NCI-H1092 (cell line): ENCODE measurements at regions not wholly inside any gene's neighbourhood (a gene's known extent, or its start where the extent isn't known, plus 50 kb on each side); places are given as distances from the start of the nearest gene placed in this dataset.

Experiments used
- DNase-seq: peaks from one replicate; lab custom pipeline; 2025; lab: John Stamatoyannopoulos, UW

DNA sequence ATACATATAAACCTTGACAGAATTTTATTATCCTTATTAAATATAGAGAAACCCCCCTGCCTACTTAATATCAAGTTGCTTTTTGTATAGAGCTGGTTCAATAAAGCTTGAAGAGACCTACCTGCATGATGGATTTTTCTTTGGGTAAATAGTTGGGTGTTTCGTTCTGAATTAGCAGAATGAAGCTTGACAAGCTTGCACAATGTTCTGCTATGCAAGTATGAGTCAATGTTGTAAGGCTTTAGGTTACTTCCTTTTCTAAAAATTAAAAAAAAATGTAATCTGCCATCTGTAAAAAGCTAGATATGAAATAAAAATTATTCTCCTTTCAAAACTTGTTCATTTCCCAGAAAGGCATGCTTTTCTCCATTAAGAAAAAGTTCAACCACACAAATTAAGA, 1662.6 kb upstream of the SEL1L start:
- DNase-seq: no peak

DNA sequence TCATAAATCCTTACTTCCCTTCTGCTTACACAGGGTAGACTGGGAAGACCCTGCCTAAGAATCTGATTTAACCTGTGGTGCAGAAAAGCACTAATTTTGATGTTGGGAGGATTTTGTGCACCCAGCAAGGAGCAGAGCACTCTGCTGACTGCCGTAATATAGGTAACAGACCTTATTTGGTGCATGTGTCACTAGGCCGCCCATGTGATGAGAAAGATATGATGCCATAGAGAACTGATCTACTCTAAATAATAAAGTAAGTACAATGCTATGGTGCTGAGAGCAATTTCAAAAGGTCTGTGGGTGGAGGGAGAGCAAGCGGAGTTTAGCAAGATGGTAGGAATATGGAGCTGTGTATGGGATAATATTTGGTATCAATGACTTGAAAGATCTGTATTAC, 1663.6 kb upstream of the SEL1L start:
- no peak for DNase-seq

DNA sequence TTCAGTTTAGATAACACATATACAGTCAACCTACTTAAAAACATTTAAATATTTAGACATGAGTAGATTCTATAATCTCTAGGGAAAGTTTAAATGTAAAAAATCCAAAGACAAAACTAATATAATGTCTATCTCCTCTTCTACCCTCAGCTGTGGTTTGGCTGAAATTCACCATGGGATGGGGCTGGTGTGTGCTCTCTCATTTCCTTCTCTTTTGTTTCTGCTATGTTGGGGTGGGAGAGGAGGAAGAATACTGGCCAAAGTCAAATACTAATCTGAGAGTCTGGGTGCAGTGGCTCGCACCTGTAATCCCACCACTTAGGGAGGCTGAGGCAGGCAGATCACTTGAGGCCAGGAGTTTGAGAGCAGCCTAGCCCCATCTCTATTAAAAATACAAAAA, 1673.9 kb upstream of the SEL1L start:
- DNase-seq: no peak

DNA sequence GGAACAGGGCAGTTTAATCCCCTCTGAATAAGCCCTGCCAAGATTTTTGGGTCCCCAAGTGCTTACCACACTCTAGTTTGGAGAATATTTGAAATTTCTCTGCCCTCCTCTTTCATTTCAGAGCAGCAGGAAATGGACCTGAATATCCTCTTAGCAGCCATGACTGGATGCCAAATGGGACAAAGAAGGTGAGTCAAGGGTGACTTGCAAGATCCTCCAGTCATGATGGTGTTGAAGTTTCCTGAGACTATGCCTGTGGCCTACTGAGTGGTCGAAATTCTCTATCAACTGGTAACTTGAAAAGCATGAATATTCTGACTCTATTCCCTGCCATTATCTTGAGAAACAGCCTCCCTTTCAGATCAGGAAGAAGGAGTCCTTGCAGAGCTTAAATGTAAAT, 1674.7 kb upstream of the SEL1L start:
- DNase-seq: no peak

DNA sequence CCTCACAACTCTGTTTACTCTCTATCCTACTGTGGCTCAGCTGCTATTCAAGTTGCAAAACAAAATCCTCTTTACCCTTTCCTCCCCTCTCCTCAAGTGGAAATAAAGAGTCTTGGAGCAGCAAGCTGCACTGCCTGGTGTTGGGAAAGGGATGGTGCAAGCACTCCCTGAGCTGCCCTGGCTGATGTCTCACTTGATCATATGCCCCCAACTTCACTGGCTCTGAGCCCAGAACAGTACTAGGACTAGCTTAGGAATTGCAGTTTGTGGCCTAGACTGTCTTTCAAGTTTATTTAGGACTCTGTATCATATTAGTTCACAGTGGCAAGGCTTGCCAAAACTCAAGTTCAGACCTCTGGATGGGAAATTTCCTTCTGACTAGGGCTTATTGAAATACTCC, 1683.8 kb upstream of the SEL1L start:
- no peak for DNase-seq

DNA sequence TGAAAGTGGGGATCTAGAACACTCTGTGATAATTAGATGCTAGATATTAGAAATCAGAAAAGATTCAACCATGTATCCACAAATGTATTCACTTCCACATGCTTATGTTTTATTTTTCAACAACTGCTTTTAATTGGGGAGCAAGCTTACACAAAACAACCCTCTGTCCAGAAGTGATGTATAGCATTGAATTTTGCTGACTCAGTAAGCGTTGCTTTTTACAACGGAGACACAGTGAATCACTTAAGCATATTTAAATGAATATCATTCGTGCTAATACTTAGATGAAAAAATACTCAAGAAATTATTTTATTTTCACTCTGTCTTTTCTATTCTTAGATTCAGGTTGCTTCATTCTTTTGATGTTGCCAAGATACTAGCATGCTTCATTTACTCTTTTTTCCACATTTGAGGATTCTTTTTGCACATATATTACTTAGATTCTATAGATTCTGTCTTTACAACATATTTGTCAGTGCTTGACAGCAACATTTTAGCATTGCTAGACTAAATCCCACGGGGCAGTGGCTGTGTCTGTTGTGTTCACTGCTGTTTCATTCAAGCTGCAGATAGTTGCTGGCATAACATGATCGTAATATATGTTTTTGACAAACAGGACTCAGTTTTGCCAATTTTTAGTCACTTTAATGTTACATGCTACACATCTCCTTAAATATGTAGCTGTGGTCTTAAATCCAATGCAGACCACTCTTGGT, 1714.4 kb upstream of the SEL1L start:
- DNase-seq: no peak

DNA sequence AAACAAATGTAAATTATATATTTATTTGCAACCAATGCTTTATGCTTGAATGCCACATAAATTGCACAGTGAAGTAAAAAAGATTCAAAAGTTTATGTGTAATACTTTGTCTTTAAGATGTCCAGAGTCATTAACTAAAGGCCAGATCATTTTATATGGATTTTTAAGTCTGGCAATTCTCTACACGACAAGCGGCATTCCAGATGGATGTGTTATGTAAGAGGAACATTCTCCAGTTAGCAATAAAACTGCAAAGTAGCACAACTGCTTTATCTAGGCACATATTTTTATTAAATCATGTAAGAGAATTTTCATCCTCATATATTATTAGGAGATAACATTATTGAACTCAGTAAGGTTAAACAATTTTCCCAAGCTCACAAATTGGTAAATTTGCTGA, 1717.7 kb upstream of the SEL1L start:
- DNase-seq: no peak

DNA sequence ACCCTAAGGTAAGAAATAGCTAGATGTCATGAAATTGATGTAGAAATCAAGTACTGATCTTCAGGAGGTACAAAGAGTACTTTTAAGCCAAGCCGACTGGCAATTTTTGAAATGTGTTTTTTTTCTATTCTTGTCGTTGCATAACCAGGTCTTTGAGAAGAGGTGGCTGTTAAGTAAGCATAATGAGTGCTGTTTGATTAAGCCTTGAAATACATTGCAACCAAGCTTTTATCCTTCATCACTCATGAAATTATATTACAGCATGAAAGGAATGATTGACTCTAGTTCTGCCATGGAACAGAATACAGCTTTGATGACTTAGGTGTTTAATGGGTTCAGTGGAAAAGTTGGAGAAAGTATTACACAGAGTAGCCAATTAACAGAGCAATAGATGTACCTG, 1720.2 kb upstream of the SEL1L start:
- no peak for DNase-seq

DNA sequence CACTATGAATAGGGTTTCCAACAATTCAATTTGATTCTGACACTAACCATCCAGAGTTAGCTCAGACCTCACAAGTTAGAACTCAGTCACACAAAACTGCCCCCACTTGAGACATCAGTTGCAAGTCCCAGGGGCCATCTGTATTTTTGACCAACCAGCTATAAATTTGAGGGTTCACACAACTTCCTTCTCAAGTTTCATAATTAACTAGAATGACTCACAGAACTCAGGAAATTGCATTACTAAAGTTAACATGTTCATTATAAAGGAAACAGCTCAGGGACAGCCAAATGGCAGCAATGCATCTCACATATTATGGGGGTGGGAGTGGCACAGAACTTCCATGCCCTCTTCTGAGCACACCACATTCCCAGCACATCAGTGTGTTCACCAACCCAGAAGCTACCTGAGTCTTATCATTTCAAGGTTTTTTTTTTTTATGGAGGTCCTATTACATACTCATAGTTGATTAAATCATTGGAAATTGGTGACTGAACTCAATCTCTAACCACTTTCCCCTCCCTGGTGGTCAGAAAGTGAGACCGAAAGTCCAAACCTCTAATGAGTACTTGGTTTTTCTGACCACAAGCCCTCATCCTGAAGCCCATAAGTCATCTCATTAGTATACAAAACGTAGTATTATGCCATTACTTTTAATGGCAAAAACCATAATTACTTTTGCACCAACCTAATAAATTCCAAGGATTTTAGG, 1721.5 kb upstream of the SEL1L start:
- no peak for DNase-seq

DNA sequence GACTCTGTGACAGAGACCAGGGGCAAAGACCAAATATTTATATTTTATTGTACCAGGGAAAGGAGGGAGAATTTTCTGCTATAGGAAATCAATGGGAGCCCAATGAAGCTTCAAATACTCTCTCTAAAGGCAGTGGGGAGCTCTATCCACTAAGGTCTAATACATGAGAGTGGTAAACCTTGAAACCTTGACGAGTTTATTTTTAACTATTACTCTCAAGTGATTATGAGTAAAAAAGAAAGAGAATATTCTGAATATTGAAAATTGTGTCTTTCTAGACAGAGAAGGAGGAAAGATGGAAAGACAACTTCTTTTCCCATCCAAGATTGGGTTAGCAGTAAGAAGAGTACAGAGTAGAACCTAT, 1722.1 kb upstream of the SEL1L start:
- no peak for DNase-seq

DNA sequence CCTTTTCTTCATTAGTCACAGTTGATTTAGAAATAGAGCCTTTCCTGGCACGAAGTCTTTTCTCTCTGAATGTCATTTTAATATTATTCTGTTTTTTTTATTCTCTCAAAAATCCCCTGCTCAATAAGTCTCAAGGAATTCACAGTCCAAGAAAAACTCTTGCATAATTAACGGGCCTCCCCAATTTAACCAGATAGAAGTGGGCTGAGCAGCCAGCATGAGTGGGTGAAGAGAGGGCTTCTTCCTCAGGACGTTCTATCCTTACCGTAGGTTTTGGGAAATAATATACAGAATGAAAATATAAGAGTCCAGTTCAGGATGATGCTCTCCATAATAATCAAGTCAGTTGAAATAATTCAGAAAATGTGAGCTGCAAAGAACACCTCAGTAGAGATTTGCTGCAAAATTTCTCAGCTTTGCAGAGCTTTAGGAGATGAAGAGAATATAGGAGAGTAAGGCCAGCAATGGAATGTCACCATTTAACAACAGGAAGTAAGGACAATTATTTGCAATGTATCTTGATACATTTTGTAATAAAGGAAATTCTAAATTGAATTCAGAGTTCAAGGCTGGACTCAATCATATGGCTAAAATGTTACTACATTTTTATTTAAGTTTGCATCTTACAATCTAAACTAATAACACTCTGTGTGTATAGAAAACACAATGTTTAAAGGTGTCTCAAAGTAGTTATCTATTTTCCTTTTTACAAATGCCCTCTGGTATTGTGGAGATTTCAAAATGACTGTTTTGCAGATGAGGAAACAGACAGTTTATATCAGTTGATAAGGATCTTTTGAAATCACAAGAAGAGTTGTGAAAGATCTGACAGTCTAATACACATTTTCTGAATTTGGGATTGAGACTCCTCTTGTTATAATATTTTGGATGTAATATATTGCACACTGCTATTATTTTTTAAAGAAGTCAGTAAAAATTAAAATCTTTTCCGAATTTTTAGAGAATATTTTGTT, 1724.1 kb upstream of the SEL1L start:
- no peak for DNase-seq

DNA sequence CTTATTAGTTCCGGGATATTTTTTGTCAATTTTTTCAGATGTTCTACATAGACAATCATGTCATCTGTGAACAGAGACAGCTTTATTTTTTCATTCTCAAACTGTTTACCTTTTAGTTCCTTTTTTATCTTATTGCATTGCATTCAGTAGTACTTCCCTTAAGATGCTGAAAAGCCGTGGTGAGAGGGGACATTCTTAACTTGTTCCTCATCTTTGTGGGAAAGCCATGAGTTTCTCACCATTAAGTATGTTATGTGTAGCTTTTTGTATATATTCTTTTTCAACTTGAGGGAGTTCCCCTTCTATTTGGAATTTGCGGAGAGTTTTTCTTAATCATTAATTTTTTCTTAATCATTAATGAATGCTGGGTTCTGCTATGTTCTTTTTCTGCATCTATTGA, 1727.1 kb upstream of the SEL1L start:
- no peak for DNase-seq

DNA sequence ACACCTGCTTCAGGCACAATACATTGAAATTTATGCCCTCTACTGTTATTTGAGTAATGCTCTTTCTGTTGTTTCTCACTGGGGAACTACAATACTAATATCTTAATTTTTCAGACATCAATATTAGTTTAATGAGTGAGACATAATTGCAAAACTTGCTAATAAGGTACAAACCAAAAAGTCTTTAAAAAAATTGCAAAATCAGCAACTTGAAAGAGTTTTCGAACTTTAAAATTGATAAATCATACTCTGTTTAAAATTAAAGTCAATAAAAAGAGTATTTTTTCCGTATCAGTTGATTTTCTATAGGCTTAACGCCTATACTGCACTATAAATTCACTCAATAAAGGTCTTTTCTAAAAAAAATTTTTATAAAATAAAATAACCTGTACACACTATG, 1735.9 kb upstream of the SEL1L start:
- DNase-seq: no peak

DNA sequence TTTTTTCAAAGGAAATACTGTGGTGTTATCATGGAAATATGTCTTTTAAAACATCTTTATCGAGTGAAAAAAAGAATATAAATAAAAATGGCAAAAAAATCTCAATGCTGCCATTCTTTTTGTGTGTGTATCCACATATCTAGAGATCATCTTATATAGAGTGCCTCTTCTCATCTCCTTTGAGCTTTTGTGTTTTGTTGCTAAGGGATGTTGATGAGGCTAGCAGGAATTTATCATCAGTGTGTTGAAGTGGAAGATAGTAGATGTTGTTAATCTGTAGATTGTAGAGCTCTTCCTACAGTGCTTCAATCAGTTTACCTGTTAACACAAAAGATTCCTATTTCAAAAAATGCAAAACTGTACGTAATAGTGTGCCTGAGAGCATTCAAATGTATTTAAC, 1738.0 kb upstream of the SEL1L start:
- DNase-seq: no peak

DNA sequence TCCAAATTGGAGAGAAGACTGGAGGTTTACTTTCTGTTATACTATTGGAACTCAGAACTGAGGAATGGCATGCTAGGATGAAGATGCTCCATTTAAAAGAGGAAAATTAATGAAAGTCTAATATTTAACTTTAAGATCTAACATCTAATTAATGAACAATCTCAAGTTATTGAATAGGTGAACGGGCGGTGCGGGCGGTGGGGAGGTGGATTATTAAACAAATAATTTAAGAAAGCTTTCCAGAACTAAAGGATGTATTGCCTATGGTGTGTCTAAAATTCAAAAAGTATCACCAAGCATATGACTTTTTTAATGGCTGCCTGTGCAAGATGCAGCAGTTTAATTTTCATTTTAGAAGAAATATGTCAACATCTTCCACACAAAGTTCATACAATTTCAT, 1747.1 kb upstream of the SEL1L start:
- DNase-seq: no peak

DNA sequence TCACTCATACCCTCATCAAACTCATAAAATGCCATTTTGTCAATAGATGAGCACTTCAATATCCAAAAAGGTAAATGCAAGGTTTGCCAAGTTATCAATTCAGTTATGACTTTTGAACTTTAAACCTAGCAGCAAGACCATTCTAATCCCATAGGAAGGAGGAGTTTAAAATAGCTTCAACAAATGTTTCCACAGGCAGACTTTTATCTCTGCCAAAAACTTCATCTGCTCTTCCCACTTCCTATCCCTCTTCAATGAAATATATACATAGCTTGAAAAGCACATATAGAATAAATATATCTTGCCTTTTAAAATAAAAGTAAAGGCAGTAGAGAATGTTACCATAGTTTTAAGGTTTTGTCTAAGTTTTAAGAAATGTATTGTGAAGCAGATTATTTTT, 1749.1 kb upstream of the SEL1L start:
- no peak for DNase-seq

DNA sequence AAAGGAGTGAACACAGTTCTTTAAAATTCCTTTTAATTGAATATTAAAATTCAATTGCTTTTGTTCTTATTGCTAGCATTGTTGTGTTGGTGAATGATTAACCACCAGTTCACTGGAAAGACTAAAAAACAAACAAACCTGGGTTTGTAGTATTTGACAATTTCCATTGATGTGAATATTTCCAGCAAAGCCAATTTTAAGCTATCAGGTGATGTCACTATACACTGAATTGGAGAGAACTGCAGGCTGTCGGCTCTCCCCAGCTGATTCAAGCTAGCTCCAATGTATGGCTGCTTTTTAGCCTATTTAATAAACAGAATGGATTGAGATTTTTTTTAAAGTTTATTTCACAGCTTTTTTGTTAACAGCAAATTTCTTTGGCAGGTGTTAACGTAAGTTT, 1753.6 kb upstream of the SEL1L start:
- DNase-seq: no peak

DNA sequence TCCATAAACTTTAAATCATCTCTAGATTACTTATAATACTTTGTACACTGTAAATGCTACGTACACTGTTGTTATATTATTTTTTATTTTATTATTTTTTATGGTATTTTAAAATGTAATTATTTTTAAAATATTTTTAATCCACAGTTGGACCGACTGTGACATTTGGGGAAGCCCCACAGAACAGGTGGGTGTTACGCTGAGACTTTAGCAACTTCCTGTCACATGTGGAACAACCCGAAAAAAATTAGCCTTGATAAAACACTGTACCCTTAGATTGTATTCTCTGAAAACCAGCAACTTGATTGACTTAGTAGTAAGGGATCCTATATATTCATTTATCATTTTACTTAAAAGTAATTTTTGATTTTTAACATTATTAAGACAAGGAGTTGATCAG, 1755.7 kb upstream of the SEL1L start:
- DNase-seq: no peak

DNA sequence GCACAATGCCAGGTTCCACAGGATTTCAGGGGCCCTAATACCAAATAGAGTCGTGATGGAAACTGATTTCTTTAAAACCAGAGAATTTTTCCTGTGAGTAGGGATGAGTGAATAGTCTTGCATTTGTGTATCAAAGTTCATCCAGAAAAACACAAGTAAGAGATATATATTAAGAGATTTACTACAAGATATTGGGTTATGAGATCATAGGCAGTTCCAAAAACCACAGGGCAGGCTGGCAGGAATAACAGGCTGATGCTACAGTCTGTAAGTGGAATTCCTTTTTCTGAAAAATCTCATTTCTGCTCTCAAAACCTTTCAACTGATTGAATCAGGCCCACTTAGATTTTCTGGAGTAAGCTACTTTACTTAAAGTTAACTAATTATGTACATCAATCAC, 1756.2 kb upstream of the SEL1L start:
- DNase-seq: no peak

DNA sequence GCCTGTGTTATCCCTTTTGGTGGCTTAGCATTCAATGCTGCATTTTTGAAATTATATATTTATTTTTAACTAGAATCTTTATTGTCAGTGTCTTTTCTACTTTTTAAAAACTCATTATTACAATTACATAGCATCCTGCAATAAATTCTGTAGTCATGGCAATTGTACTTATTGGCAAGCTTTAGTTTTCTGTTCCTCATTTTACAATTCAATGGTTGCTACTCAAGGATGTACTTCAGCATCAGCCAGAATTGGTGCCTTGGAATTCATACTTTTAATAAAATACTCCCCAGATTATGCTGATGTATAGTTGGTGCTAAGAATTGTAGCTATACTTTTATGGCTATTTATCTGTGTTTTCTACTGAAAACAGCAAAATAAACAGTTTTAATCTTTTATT, 1756.8 kb upstream of the SEL1L start:
- no peak for DNase-seq

DNA sequence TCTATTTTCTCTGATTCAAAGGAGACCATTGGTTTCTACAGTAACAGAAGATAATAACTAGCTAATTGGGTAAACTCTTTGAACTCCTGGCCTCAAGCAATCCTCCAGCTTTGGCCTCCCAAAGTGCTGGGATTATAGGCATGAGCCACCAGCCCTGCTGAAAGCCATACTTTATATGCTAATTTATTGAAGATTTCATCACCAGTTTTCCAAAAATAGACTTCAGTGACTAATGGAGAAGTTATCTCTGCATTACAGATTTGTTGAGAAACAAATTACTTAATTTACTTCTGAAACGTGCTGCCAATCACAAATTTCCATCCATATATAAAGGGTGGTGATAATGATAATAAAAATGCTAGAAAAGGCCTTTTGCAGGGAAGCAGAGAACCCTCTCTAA, 1758.1 kb upstream of the SEL1L start:
- no peak for DNase-seq

DNA sequence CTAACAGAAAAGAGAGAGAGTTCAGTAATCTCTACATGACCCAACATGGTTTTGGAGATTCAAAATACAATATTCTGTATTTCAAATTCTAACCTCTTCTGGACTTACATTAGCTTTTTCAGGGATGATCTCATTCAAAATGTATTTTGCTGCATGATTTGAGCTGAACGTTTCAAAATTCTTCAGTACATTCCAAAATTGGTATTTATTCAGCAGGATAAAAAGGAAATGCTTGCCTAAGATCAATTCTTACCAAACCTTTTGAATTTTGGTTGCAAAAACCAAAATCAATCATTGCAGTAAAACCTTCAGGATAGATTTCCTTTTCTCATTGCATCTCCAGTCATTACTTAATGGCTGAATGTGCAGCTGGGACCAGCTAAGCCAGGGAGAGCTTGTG, 1761.3 kb upstream of the SEL1L start:
- DNase-seq: no peak

DNA sequence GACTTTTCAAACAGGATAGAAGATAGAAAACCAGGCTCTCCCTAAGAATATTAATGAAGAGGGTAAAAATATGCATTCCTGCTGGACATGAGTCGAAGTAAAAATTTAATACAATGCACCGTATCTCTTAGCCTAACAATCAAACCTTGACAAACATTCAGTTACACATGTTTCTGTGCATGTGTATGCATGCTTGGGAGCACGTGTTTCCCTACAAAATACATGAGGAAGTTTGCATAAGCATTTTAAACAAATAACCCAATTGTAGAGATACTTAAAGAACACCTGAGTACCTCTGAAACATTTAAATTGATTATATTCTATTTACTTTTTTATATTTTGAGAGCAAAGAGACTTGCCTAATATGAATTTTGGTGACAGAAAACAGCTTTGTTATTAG, 1763.7 kb upstream of the SEL1L start:
- no peak for DNase-seq
